ENCODE measurements at regions not wholly inside any gene's neighbourhood (a gene's known extent, or its start where the extent isn't known, plus 50 kb on each side); places are given as distances from the start of the nearest gene placed in this dataset.

GRCh38 chr13:47723898-47724297, 277.2 kb downstream of the SUCLA2 start:
- Histone ChIP-seq H3K9me3 (ENCODE audit: control insufficient read depth, insufficient read depth, low read length) (no peaks in the 10 kb centered on the region), H3K4me3 (ENCODE audit: low read depth, low read length) (no peak overlapping the region), H3K27ac (ENCODE audit: low read depth, low read length) (no peak overlapping the region), H3K27me3 (ENCODE audit: control insufficient read depth, insufficient read depth, low read length) (peaks cover 7% of the 10 kb centered on the region)
- ChIA-PET CTCF (no interaction called here), POLR2A (no interaction called here)
- DNase-seq (ENCODE audit: low read depth, low spot score), result no peak
- no peak for TF ChIP-seq CTCF (IDR thresholded peaks at IDR 0.05; ENCODE audit: low read depth, low read length)

GRCh38 chr13:47719164-47719563, 281.9 kb downstream of the SUCLA2 start:
- H3K27me3 ChIP-seq (ENCODE audit: control insufficient read depth, insufficient read depth, low read length), result peaks cover 7% of the 10 kb centered on the region
- H3K9me3 ChIP-seq (ENCODE audit: control insufficient read depth, insufficient read depth, low read length), result no peaks in the 10 kb centered on the region
- TF ChIP-seq CTCF (IDR thresholded peaks at IDR 0.05; ENCODE audit: low read depth, low read length), result no peak
- ChIA-PET CTCF (no interaction called here), POLR2A (no interaction called here)
- no peak overlapping the region for H3K27ac ChIP-seq (ENCODE audit: low read depth, low read length)
- no peak for DNase-seq (ENCODE audit: low read depth, low spot score)
- no peak overlapping the region for H3K4me3 ChIP-seq (ENCODE audit: low read depth, low read length)

- POLR2A ChIA-PET, result no interaction called here
- CTCF ChIA-PET, result no interaction called here
- no peak for DNase-seq (ENCODE audit: low read depth, low spot score)
- Histone ChIP-seq H3K27me3 (ENCODE audit: control insufficient read depth, insufficient read depth, low read length) (peaks cover 7% of the 10 kb centered on the region), H3K27ac (ENCODE audit: low read depth, low read length) (no peak overlapping the region), H3K9me3 (ENCODE audit: control insufficient read depth, insufficient read depth, low read length) (no peaks in the 10 kb centered on the region), H3K4me3 (ENCODE audit: low read depth, low read length) (no peak overlapping the region)
- no peak for TF ChIP-seq CTCF (IDR thresholded peaks at IDR 0.05; ENCODE audit: low read depth, low read length)
Measured at GRCh38 chr13:47718556-47718955, 282.5 kb downstream of the SUCLA2 start.

GRCh38 chr13:47708386-47708785, 292.7 kb downstream of the SUCLA2 start:
- CTCF ChIA-PET, result no interaction called here

GRCh38 chr13:47707414-47707813, 293.7 kb downstream of the SUCLA2 start:
- TF ChIP-seq CTCF (IDR thresholded peaks at IDR 0.05; ENCODE audit: low read depth, low read length), result no peak
- CTCF ChIA-PET, result interaction anchor here (0.7 kb wide), 1 partner anchor 85 kb away, joined by 4 read pairs; no protein-coding TSS in a partner anchor

More at GRCh38 chr13:47708386-47708785, 292.7 kb downstream of the SUCLA2 start:
- DNase-seq (ENCODE audit: low read depth, low spot score), result no peak
- H3K4me3 ChIP-seq (ENCODE audit: low read depth, low read length), result no peak overlapping the region
- H3K27ac ChIP-seq (ENCODE audit: low read depth, low read length), result no peak overlapping the region
- TF ChIP-seq CTCF (IDR thresholded peaks at IDR 0.05; ENCODE audit: low read depth, low read length), result no peak
- no peaks in the 10 kb centered on the region; the same call in 1 of the 2 replicates for H3K9me3 ChIP-seq (ENCODE audit: control insufficient read depth, insufficient read depth, low read length)
- H3K27me3 ChIP-seq (ENCODE audit: control insufficient read depth, insufficient read depth, low read length), result no peaks in the 10 kb centered on the region
- POLR2A ChIA-PET, result no interaction called here

More at GRCh38 chr13:47707414-47707813, 293.7 kb downstream of the SUCLA2 start:
- Histone ChIP-seq H3K9me3 (ENCODE audit: control insufficient read depth, insufficient read depth, low read length) (no peaks in the 10 kb centered on the region; the same call in 1 of the 2 replicates), H3K27ac (ENCODE audit: low read depth, low read length) (no peak overlapping the region), H3K4me3 (ENCODE audit: low read depth, low read length) (no peak overlapping the region), H3K27me3 (ENCODE audit: control insufficient read depth, insufficient read depth, low read length) (peaks cover 2% of the 10 kb centered on the region)
- POLR2A ChIA-PET, result no interaction called here
- DNase-seq (ENCODE audit: low read depth, low spot score), result no peak

Measured in AG04450 (cell line).